ENCODE measurements at regions not wholly inside any gene's neighbourhood (a gene's known extent, or its start where the extent isn't known, plus 50 kb on each side); places are given as distances from the start of the nearest gene placed in this dataset.

DNA sequence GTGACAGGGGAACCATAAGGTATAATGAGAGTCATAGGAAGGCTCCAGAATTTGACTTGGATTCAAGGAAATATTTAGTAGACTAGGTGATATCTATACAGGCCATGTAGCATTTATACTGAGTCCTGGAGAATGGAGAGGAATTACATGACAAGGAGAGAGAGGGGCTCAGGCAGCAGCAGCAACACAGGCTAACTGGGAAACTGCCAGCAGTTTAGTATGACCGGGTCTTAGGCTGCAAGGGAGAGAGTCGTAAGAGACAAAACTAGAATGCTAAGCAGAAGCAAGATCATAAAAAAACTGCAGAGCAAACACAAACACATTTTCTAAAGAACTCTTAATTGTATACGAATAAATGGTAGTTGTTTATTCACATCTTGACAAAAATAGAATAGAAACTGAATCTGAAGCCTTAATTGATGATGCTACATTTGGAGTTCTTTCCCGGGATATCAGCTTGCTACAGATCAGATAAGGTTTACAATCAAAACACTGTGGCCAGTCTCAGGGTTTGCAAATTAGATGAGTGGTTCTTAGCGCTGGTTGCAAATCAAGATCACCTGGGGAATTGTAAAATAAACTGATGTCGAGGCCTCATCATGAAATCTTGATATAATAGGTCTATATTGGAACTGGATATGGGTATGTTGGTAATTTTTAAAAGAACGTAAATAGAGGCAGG lies 480.0 kb upstream of the C9orf72 start:
- H3K9me3 Mint-ChIP-seq: peaks cover 3% of the 10 kb centered on the region
- POLR2A ChIA-PET: no interaction called here
- no peak overlapping the region for H3K27ac Mint-ChIP-seq
- DNase-seq: no peak
- CTCF ChIA-PET: no interaction called here
- H3K4me3 Mint-ChIP-seq: no peak overlapping the region
- H3K36me3 Mint-ChIP-seq (ENCODE audit: low read depth): no peaks in the 10 kb centered on the region
- peaks cover 2% of the 10 kb centered on the region for H3K4me1 Mint-ChIP-seq
- no peaks in the 10 kb centered on the region for H3K27me3 Mint-ChIP-seq

DNA sequence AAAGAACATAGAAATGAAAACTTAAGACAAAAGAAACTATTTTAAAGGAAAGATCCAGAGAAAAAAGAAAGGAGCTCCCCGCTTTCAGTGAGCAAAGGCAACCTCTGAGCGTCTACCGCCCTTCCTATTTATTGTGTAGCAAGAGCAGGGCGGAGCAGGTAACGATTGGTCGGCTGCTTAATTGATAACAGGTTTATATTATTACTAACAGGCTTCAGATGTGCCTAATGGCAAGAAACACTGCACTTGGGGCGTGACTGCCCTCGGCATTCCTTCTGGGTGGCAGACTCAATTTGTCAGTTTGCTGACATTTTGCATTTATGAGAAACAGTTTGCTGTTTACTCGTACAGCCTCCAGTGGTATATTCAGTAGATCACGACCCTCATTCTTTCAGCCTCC lies 482.7 kb upstream of the C9orf72 start:
- no peak for DNase-seq
- H3K27ac Mint-ChIP-seq: no peak overlapping the region
- no peak overlapping the region for H3K4me3 Mint-ChIP-seq
- no peaks in the 10 kb centered on the region for H3K4me1 Mint-ChIP-seq
- H3K27me3 Mint-ChIP-seq: no peaks in the 10 kb centered on the region
- H3K9me3 Mint-ChIP-seq: peaks cover 3% of the 10 kb centered on the region
- CTCF ChIA-PET: no interaction called here
- POLR2A ChIA-PET: no interaction called here
- no peaks in the 10 kb centered on the region for H3K36me3 Mint-ChIP-seq (ENCODE audit: low read depth)

DNA sequence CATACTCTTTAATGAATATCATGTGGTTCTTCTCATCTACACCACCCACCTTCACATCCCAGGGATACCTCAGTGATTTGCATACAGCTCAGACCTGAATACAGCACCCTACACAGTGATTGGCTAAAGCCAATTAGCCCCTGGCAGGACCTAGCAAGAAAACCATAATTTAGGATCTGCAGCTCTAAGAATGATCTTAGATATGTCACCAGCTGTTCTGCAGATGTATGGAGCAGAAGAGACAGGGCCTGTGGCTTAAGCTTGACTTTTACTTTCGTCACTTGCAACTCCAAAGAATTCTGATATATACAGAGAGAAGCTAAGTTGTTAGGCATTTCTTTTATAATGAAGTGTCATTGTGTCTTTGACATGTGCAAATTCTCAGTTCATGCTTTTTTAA lies 483.2 kb upstream of the C9orf72 start:
- no peaks in the 10 kb centered on the region for H3K36me3 Mint-ChIP-seq (ENCODE audit: low read depth)
- DNase-seq: no peak
- no peak overlapping the region for H3K27ac Mint-ChIP-seq
- H3K4me1 Mint-ChIP-seq: no peaks in the 10 kb centered on the region
- ChIA-PET POLR2A (no interaction called here), CTCF (no interaction called here)
- H3K4me3 Mint-ChIP-seq: no peak overlapping the region
- H3K27me3 Mint-ChIP-seq: no peaks in the 10 kb centered on the region
- H3K9me3 Mint-ChIP-seq: peaks cover 3% of the 10 kb centered on the region

DNA sequence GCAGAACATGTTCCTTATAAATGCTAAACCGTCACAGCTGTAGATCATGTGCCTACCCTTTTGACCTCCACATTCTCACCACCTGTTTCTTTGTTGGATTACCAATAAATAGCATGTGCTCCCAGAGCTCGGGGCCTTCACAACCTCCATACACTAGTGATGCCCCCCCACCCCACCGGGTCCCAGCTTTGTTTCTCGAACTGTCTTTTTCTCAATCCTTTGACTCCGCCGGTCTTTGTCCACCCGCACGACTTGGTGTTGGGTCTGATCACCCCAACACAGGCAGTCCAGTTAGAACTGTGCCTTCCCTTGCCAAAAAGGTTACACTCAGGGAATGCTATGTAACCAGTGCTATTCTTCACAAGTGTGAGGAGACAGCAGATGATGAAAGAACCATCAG lies 485.9 kb upstream of the C9orf72 start:
- H3K27me3 Mint-ChIP-seq: no peaks in the 10 kb centered on the region
- CTCF ChIA-PET: no interaction called here
- POLR2A ChIA-PET: no interaction called here
- peaks cover 3% of the 10 kb centered on the region for H3K9me3 Mint-ChIP-seq
- H3K4me1 Mint-ChIP-seq: no peaks in the 10 kb centered on the region
- H3K36me3 Mint-ChIP-seq (ENCODE audit: low read depth): no peaks in the 10 kb centered on the region
- DNase-seq: no peak
- no peak overlapping the region for H3K27ac Mint-ChIP-seq
- no peak overlapping the region for H3K4me3 Mint-ChIP-seq

DNA sequence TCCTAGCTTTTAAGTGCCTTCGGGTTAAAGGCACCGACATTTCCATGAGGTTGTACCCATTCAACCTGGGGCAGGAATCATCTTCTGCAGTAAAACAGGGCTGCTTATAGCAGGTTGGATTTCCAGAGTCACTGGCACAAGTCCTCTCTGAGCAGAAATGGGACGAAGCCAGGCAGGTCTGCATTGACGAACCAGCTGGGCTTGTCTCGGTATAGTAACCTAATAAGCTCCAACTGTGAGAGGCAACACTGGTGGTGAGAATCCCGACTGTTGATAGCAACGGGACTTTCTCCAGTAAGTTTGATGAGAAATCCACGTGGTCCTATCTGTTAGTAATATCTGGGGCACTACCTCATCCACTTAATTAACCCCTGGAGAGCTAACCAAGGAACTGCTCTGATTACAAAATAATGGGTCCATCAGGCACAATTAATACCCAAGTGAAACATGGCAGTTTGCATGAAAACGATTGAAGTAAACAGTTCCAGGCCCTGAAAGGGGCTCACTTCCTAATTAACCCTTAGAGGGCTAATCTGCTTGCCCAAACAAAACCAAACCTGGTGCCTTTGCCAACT lies 491.0 kb upstream of the C9orf72 start:
- no peak for DNase-seq
- Mint-ChIP-seq H3K4me1 (no peaks in the 10 kb centered on the region), H3K27me3 (no peaks in the 10 kb centered on the region), H3K4me3 (no peak overlapping the region), H3K27ac (no peak overlapping the region), H3K9me3 (no peaks in the 10 kb centered on the region), H3K36me3 (ENCODE audit: low read depth) (no peaks in the 10 kb centered on the region)
- ChIA-PET POLR2A (no interaction called here), CTCF (interaction anchor here (1.0 kb wide), 1 partner anchor 18 kb away, joined by 3 read pairs; no protein-coding TSS in a partner anchor)

DNA sequence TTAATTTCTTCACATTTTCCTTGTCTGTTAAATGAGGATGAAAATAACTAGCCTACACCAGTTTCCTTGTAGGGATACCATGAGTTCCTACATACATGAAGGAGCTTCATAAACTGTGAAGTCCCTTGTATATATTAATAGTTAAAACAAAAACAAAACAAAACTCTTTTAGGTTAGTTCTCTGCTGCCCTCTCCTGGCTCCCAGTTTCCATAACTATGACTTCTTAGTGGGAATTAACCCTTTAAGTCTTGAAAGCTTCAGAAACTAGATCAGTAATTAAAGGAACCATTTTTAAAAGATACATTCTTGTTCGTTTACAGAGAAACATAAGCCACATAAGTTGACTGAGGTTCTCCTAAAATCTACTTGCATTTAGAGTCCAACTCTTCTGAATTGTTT lies 500.0 kb upstream of the C9orf72 start:
- no peaks in the 10 kb centered on the region for H3K27me3 Mint-ChIP-seq
- no peak for DNase-seq
- H3K27ac Mint-ChIP-seq: no peak overlapping the region
- POLR2A ChIA-PET: no interaction called here
- no peaks in the 10 kb centered on the region for H3K36me3 Mint-ChIP-seq (ENCODE audit: low read depth)
- CTCF ChIA-PET: interaction anchor here (1.5 kb wide), 1 partner anchor 346 kb away, joined by 5 read pairs; no protein-coding TSS in a partner anchor
- no peak overlapping the region for H3K4me3 Mint-ChIP-seq
- no peaks in the 10 kb centered on the region for H3K9me3 Mint-ChIP-seq
- no peaks in the 10 kb centered on the region for H3K4me1 Mint-ChIP-seq

DNA sequence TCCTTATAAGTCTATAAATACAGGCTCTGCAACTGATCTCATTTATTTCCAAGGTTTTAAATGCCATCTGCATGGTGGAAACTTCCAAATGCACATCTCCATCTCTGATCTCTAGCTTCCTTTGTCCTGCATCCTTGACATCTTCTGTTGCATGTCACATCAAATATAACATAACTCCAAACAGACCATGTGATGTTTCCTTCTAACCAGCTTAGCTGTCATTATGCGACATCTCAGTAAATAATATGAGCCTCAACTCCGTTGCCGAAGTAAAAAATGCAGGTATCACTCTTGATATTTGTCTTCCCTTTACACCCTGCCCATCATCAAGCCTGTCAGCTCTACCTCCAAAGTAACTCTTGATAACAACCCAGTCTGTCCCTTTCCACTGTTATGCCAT lies 506.4 kb upstream of the C9orf72 start:
- Mint-ChIP-seq H3K4me3 (no peak overlapping the region), H3K9me3 (no peaks in the 10 kb centered on the region), H3K36me3 (ENCODE audit: low read depth) (no peaks in the 10 kb centered on the region), H3K4me1 (no peaks in the 10 kb centered on the region), H3K27me3 (no peaks in the 10 kb centered on the region), H3K27ac (no peak overlapping the region)
- no peak for DNase-seq
- ChIA-PET CTCF (no interaction called here), POLR2A (no interaction called here)

DNA sequence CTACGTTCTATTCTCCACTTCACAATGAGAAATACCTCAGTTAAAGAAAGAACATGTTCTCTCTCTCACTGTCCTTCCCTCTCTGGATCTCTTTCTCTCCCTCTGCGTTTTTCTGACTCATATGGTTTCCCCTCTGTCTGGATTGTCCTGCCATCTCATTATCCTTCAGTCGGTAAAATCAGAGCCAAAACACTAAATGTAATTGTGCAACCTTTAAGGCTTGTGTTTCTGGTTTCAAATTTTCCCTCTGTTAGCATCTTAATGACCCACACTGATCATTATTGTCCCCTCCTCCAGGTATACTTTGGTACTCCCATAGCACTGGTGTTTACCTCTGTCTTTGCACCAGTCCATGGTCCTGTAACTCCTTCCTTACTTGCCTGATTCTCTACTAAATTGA lies 509.4 kb upstream of the C9orf72 start:
- ChIA-PET CTCF (interaction anchor here (1.2 kb wide), 1 partner anchor 19 kb away, joined by 3 read pairs; no protein-coding TSS in a partner anchor), POLR2A (no interaction called here)
- H3K27me3 Mint-ChIP-seq: no peaks in the 10 kb centered on the region
- H3K36me3 Mint-ChIP-seq (ENCODE audit: low read depth): no peaks in the 10 kb centered on the region
- H3K27ac Mint-ChIP-seq: no peak overlapping the region
- no peak for DNase-seq
- no peaks in the 10 kb centered on the region for H3K4me1 Mint-ChIP-seq
- no peak overlapping the region for H3K4me3 Mint-ChIP-seq
- H3K9me3 Mint-ChIP-seq: no peaks in the 10 kb centered on the region

DNA sequence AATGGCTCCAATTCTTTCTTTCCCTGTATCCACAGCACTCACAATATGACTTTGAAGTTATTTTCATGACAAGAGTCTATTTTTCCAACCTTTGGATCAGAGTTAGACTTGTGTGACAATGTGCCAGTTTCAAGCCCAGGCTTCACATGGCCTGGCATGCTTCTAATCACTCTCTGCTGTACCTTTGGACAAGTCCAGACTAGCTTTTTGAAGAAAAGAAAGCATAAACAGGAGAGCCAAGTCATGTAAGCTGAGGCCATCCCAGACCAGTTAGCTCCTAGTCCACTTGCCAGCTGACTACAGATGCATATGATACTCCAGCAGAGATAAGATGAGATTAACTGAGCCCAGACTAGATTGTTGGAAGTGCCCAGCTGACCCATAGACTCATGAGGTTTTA lies 513.6 kb upstream of the C9orf72 start:
- Mint-ChIP-seq H3K4me1 (no peaks in the 10 kb centered on the region), H3K27ac (no peak overlapping the region), H3K27me3 (no peaks in the 10 kb centered on the region), H3K4me3 (no peak overlapping the region), H3K9me3 (no peaks in the 10 kb centered on the region), H3K36me3 (ENCODE audit: low read depth) (no peaks in the 10 kb centered on the region)
- DNase-seq: no peak
- CTCF ChIA-PET: no interaction called here
- POLR2A ChIA-PET: no interaction called here

DNA sequence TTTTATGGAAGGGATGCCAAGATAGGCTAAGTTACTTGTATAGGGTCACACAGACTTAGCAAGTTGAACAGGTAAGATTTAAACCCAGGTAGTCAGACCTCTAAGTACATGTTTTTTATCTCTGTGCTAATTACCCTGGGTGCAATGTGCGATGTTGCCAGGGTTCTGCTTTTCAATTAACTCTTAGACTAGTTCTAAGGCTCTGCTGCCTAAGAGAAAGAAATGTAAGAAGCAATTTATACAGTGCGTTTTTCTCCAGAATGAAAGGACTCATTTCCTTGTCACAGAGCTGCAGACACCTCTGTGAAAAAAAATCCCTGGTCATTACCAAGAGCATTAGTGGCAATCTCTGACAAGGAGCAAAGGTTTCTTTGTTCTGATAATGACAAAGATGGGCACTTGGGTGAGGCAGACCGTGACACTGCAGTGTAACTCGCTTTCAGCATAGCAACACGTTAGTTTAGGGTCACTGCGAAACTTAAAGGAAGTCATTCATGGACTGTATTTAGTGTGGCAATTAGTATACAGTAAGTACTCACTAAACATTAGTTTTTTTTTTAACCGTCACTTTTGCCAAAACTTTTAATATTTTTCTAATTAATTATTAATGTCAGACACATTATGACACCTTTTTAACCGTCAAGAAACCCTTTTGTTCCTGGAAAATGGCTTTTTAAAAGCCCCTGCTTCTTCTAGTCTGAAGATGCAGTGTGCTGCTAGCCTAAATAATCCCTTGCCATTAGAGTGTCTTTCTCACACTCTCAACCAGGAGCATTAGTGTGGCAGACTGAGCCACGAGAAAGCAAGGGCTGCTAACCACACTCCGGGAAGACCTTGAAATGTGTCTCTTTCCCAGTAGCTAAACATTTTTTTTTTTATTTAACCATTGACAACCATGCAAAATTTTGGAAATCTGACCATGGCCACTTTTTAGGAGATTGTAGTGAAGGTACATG lies 520.0 kb upstream of the C9orf72 start:
- H3K4me3 Mint-ChIP-seq: no peak overlapping the region
- POLR2A ChIA-PET: no interaction called here
- CTCF ChIA-PET: no interaction called here
- no peak for DNase-seq
- H3K36me3 Mint-ChIP-seq (ENCODE audit: low read depth): no peaks in the 10 kb centered on the region
- no peak overlapping the region for H3K27ac Mint-ChIP-seq
- no peaks in the 10 kb centered on the region for H3K9me3 Mint-ChIP-seq
- no peaks in the 10 kb centered on the region for H3K27me3 Mint-ChIP-seq
- H3K4me1 Mint-ChIP-seq: no peaks in the 10 kb centered on the region

DNA sequence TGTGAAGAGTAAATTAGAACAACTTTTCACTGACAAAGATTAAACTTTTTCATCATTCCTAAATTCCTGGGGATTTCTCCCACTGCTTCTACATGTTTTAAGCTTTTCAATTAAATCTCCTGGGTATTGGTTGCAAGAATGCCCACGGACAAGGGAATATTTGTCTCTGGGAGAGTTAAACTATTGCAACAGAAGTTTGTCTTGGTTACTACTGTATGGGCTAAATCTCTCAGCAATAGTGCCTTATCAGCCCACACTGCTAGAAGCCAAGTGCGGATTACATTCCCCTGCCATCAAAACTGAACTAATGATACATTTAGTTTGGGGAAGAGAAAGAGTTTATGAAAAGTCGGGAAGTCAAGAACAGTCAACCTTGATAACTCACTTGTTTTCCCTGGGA lies 528.2 kb upstream of the C9orf72 start:
- Mint-ChIP-seq H3K9me3 (no peaks in the 10 kb centered on the region), H3K36me3 (ENCODE audit: low read depth) (no peaks in the 10 kb centered on the region), H3K4me3 (no peak overlapping the region), H3K27ac (no peak overlapping the region), H3K4me1 (no peaks in the 10 kb centered on the region), H3K27me3 (no peaks in the 10 kb centered on the region)
- no peak for DNase-seq
- ChIA-PET CTCF (no interaction called here), POLR2A (no interaction called here)

DNA sequence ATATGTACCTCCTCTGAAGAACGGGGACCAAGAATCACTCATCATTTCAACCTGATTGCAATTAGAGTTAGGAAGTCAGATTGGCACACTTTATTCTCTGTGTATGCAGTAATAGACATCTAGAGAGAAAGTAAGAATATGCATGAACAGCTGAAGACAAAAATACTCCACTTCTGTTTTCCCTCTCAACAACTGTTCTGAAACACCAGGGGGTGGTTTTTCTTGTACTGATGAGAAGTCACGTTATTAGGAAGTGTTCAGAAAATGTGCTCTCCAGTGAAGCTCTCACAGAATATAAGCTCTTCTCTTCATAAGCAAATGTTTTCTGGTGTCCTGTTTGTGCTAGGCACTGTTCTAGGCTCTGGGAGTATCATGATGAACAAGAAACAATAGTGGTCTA lies 531.7 kb upstream of the C9orf72 start:
- H3K27me3 Mint-ChIP-seq: no peaks in the 10 kb centered on the region
- CTCF ChIA-PET: no interaction called here
- H3K4me1 Mint-ChIP-seq: no peaks in the 10 kb centered on the region
- no peaks in the 10 kb centered on the region for H3K36me3 Mint-ChIP-seq (ENCODE audit: low read depth)
- no peak overlapping the region for H3K27ac Mint-ChIP-seq
- H3K9me3 Mint-ChIP-seq: no peaks in the 10 kb centered on the region
- POLR2A ChIA-PET: no interaction called here
- no peak for DNase-seq
- H3K4me3 Mint-ChIP-seq: no peak overlapping the region

DNA sequence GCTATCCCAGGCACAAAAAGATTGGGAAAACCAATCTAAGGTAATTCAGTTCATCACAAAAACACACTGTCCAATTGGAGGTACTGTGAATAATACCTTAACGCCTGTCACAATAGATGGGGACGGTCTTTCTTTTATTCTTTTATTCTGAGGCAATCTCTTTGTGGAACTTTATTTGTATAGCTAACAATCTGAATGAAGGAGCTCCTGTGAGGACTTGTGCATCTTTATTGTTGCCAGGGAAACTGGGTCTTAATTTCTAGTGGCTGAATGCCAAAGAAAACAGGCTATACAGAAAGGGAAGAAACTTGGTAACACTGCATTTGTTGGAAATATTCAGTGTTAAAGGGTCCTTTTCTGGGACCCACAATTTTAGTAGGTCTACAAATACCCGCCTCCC lies 546.9 kb upstream of the C9orf72 start:
- CTCF ChIA-PET: no interaction called here
- Mint-ChIP-seq H3K27ac (no peak overlapping the region), H3K27me3 (no peaks in the 10 kb centered on the region), H3K9me3 (no peaks in the 10 kb centered on the region), H3K4me1 (no peaks in the 10 kb centered on the region), H3K36me3 (ENCODE audit: low read depth) (no peaks in the 10 kb centered on the region), H3K4me3 (no peak overlapping the region)
- POLR2A ChIA-PET: no interaction called here
- DNase-seq: no peak

DNA sequence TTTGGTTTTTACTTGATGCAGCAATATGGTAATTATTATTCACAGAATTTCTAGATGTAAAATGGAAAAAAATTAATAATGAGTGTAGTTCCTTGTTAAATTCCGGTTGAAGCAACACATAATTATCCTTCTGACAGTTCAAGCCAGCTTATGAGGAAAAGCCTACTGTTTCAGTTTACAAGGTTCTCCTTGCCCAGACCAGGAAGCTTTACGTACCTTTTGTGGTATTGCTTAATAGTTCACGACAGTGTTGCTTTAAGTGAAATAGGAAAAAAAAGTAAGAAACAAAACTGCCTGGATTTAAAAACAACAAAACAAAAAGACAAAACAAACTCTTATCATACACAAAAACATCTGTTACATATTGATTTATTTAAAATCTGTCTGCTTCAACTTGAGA lies 547.3 kb upstream of the C9orf72 start:
- Mint-ChIP-seq H3K9me3 (no peaks in the 10 kb centered on the region), H3K4me1 (no peaks in the 10 kb centered on the region), H3K27ac (no peak overlapping the region), H3K27me3 (no peaks in the 10 kb centered on the region), H3K36me3 (ENCODE audit: low read depth) (no peaks in the 10 kb centered on the region), H3K4me3 (no peak overlapping the region)
- POLR2A ChIA-PET: no interaction called here
- DNase-seq: no peak
- CTCF ChIA-PET: no interaction called here

Data from activated CD4-positive, alpha-beta memory T cell treated with anti-CD3 and anti-CD28 coated beads, Interleukin-2, amount 10 ng/mL, durations not matched to agents 7 days and 5 days (primary cell).